Keratinocyte (primary cell): ENCODE measurements at regions not wholly inside any gene's neighbourhood (a gene's known extent, or its start where the extent isn't known, plus 50 kb on each side); places are given as distances from the start of the nearest gene placed in this dataset.
A peak's percentile ranks its signal among the peaks of the same experiment; 100 is the strongest.

ENCODE experiments used
- DNase-seq: peaks from one replicate; pipeline ENCODE4 v3.0.0-alpha.2; 2011; ENCODE audit warnings: low read depth, missing footprints, low spot score
- FAIRE-seq: peaks from 2 replicates; lab custom pipeline; 2011; peaks lifted over from hg19 to GRCh38; lab: Jason Lieb, UNC
- H2AFZ ChIP-seq: 2 replicates; pipeline ENCODE4 v1.6.0; 2012; ENCODE audit warnings: low read length, control low read depth, inconsistent platforms; ENCODE audit not compliant: control insufficient read depth
- H3K27ac ChIP-seq: 2 replicates; pipeline ENCODE4 v1.5.1; 2011; ENCODE audit warnings: low read length; ENCODE audit not compliant: control insufficient read depth, insufficient read depth
- H3K27me3 ChIP-seq: 3 replicates; pipeline ENCODE4 v1.6.0; 2011; ENCODE audit warnings: low read length; ENCODE audit not compliant: control insufficient read depth, insufficient read depth; ENCODE audit errors: extremely low read depth
- H3K36me3 ChIP-seq, 2 experiments: 2 replicates in 1 of 2; 3 replicates in 1 of 2; pipeline ENCODE4 v1.5.1; 2011; ENCODE audit warnings: low read length in 2 of 2, mild to moderate bottlenecking in 1 of 2; ENCODE audit not compliant: control insufficient read depth in 2 of 2, insufficient read depth in 2 of 2; ENCODE audit errors: extremely low read depth in 1 of 2
- H3K4me1 ChIP-seq: 3 replicates; pipeline ENCODE4 v1.5.1; 2011; ENCODE audit warnings: low read length; ENCODE audit not compliant: control insufficient read depth, insufficient read depth; ENCODE audit errors: extremely low read depth
- H3K4me2 ChIP-seq: 3 replicates; pipeline ENCODE4 v1.6.0; 2011; ENCODE audit warnings: low read depth, low read length; ENCODE audit not compliant: control insufficient read depth, insufficient read depth; ENCODE audit errors: extremely low read depth
- H3K4me3 ChIP-seq, 3 experiments: fragments of 200-600 bp in 1 of 3; sonication (generic) in 1 of 3; 2 replicates in 2 of 3; 3 replicates in 1 of 3; pipeline ENCODE4 v1.5.1; 2011 to 2016; ENCODE audit warnings: low read length in 3 of 3, mild to moderate bottlenecking in 3 of 3, control low read depth in 2 of 3, inconsistent platforms in 1 of 3, low read depth in 1 of 3, mixed read lengths in 1 of 3, mixed run types in 1 of 3, moderate library complexity in 1 of 3; ENCODE audit not compliant: control insufficient read depth in 2 of 3, insufficient read depth in 2 of 3; ENCODE audit errors: extremely low read depth in 1 of 3
- H3K79me2 ChIP-seq: 2 replicates; pipeline ENCODE4 v1.6.0; 2012; ENCODE audit warnings: low read length; ENCODE audit not compliant: control insufficient read depth, insufficient read depth
- H3K9ac ChIP-seq: 3 replicates; pipeline ENCODE4 v1.6.0; 2011; ENCODE audit warnings: low read length; ENCODE audit not compliant: control insufficient read depth, insufficient read depth; ENCODE audit errors: extremely low read depth
- H3K9me1 ChIP-seq: 3 replicates; pipeline ENCODE4 v1.6.0; 2011; ENCODE audit warnings: low read length; ENCODE audit not compliant: control insufficient read depth, insufficient read depth; ENCODE audit errors: extremely low read depth
- H3K9me3 ChIP-seq: 2 replicates; pipeline ENCODE4 v1.5.1; 2012; ENCODE audit warnings: low read depth, low read length; ENCODE audit not compliant: control insufficient read depth
- H4K20me1 ChIP-seq: 3 replicates; pipeline ENCODE4 v1.6.0; 2011; ENCODE audit warnings: low read length; ENCODE audit not compliant: control insufficient read depth, insufficient read depth; ENCODE audit errors: extremely low read depth
- EZH2 ChIP-seq: IDR thresholded peaks from one replicate; pipeline ENCODE4 v1.6.1; 2012; ENCODE audit warnings: inconsistent platforms, mild to moderate bottlenecking, low read length, moderate library complexity
- dilution Hi-C: fragments of 300-500 bp; cut with MboI; formaldehyde crosslinking; loops from one replicate; pipeline ENCODE4 v1.7.0; 2020; ENCODE audit warnings: low sequenced_read_pairs; ENCODE audit not compliant: extremely low pct_ligation_motif_present
- TF ChIP-seq, protein P1 (sequence below), 3 experiments: IDR thresholded peaks in 1 of 3; conservative IDR thresholded peaks in 1 of 3; optimal IDR thresholded peaks in 1 of 3; 2 replicates in 2 of 3; 3 replicates in 1 of 3; pipeline versions ENCODE3 to v1.5.1; 2011; ENCODE audit warnings: low read length in 3 of 3, mild to moderate bottlenecking in 3 of 3, moderate library complexity in 2 of 3, control low read depth in 1 of 3, inconsistent platforms in 1 of 3; ENCODE audit not compliant: insufficient read depth in 2 of 3; ENCODE audit errors: extremely low read depth in 1 of 3

DNA sequence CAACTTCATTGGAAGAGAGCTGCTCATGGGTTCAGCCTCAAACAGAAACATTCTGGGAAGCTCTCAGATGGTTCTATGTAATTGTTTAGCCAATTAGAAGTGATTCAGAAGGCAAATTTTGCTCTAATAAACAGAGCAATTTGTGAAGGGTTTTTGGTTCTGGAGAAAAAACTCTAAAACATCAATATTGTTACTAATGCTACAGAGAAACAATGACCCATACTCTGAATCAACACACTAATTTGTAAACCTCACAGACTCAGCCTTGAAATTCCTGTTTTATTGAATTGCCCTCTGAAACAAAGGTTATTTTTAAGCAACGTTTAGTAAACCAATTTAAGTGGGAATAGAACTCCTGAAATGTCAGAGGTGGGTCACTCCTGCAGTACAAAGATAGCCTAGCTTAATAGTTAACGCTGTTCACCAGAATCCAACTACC, 171.6 kb upstream of the SVIL start:
- H3K36me3 ChIP-seq = no peaks in the 10 kb centered on the region
- H3K9me1 ChIP-seq = no peaks in the 10 kb centered on the region
- no peak overlapping the region for H3K4me2 ChIP-seq
- no peaks in the 10 kb centered on the region for H3K9me3 ChIP-seq
- H3K4me3 ChIP-seq = no peak overlapping the region
- no peaks in the 10 kb centered on the region for H4K20me1 ChIP-seq
- no peaks in the 10 kb centered on the region for H3K79me2 ChIP-seq
- no peak for TF ChIP-seq EZH2
- TF ChIP-seq, protein P1, sequence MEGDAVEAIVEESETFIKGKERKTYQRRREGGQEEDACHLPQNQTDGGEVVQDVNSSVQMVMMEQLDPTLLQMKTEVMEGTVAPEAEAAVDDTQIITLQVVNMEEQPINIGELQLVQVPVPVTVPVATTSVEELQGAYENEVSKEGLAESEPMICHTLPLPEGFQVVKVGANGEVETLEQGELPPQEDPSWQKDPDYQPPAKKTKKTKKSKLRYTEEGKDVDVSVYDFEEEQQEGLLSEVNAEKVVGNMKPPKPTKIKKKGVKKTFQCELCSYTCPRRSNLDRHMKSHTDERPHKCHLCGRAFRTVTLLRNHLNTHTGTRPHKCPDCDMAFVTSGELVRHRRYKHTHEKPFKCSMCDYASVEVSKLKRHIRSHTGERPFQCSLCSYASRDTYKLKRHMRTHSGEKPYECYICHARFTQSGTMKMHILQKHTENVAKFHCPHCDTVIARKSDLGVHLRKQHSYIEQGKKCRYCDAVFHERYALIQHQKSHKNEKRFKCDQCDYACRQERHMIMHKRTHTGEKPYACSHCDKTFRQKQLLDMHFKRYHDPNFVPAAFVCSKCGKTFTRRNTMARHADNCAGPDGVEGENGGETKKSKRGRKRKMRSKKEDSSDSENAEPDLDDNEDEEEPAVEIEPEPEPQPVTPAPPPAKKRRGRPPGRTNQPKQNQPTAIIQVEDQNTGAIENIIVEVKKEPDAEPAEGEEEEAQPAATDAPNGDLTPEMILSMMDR (optimal IDR thresholded peaks at IDR 0.05 in 1 of 3, IDR thresholded peaks at IDR 0.05 in 1 of 3, conservative IDR thresholded peaks at IDR 0.05 in 1 of 3; ENCODE audit: extremely low read depth in 1 of 3, insufficient read depth in 2 of 3, low read length in 3 of 3) = no peak
- H3K27me3 ChIP-seq = no peaks in the 10 kb centered on the region
- H3K4me1 ChIP-seq = peaks cover 47% of the 10 kb centered on the region
- H3K27ac ChIP-seq = peak overlapping the region; percentile 75
- dilution Hi-C loops = no loop called here
- no peak overlapping the region for H2AFZ ChIP-seq
- H3K9ac ChIP-seq = no peak overlapping the region
- DNase-seq (no peak), FAIRE-seq (no peak)

DNA sequence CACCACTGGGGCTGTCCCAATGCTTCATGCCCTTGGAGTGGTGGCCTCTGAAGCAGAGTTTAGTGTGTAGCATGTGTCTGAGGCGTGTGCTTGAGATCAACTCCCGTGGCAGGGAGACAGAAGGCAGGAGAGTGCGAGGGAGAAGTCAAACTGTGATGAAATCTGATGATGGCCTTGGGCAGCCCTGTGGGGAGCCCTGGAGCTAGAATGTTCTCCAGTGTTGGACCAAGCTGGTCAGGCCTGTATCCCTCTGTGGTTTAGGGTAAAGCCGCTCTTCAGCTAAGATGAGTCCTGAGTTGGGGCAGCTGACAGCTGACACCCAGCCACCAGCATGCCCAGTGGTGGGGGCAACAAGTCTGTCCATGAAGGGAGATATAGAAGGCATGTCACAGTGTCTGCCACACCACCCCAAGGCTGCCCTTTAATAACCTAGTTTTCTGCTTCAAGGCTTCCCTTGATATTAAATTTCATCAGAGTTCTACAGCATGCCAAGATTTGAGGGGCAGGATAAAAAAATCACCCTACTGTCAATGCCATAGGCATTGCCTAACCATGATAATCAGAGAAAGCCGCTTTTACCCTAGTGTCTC, 170.5 kb upstream of the SVIL start:
- H3K9me3 ChIP-seq = no peaks in the 10 kb centered on the region
- no peaks in the 10 kb centered on the region for H4K20me1 ChIP-seq
- H3K27me3 ChIP-seq = no peaks in the 10 kb centered on the region
- H3K9ac ChIP-seq = no peak overlapping the region
- no peak overlapping the region for H3K4me3 ChIP-seq
- H2AFZ ChIP-seq = no peak overlapping the region
- H3K36me3 ChIP-seq = no peaks in the 10 kb centered on the region
- H3K4me2 ChIP-seq = no peak overlapping the region
- H3K4me1 ChIP-seq = peaks cover 47% of the 10 kb centered on the region
- TF ChIP-seq, protein P1 (optimal IDR thresholded peaks at IDR 0.05 in 1 of 3, IDR thresholded peaks at IDR 0.05 in 1 of 3, conservative IDR thresholded peaks at IDR 0.05 in 1 of 3; ENCODE audit: extremely low read depth in 1 of 3, insufficient read depth in 2 of 3, low read length in 3 of 3) = no peak
- TF ChIP-seq EZH2 = no peak
- FAIRE-seq (no peak), DNase-seq (no peak)
- no peaks in the 10 kb centered on the region for H3K79me2 ChIP-seq
- no peak overlapping the region for H3K27ac ChIP-seq
- H3K9me1 ChIP-seq = no peaks in the 10 kb centered on the region
- dilution Hi-C loops = no loop called here
